Vagina (tissue), 2 donors: ENCODE measurements at regions not wholly inside any gene's neighbourhood (a gene's known extent, or its start where the extent isn't known, plus 50 kb on each side); places are given as distances from the start of the nearest gene placed in this dataset.

Experiments
- DNase-seq, 2 donors: peaks; one replicate each; pipeline ENCODE4 v3.0.0-alpha.2; 2017; ENCODE audit errors: extremely low spot score in 2 of 2
- H3K27ac ChIP-seq: fragments of 200-600 bp; sonication (generic); one replicate; pipeline ENCODE4 v1.5.1; 2019
- H3K27me3 ChIP-seq: fragments of 200-600 bp; sonication (generic); one replicate; pipeline ENCODE4 v1.5.1; 2019
- H3K36me3 ChIP-seq, 2 donors: fragments of 200-600 bp; sonication (generic); one replicate each; pipeline ENCODE4 v1.5.1; 2017 to 2019
- H3K4me1 ChIP-seq: fragments of 200-600 bp; sonication (generic); one replicate; pipeline ENCODE4 v1.5.1; 2019
- H3K4me3 ChIP-seq, 2 donors: fragments of 200-600 bp; sonication (generic); 1 replicate in 1 of 2; 2 replicates in 1 of 2; pipeline ENCODE4 v1.5.1; 2016 to 2019
- H3K9me3 ChIP-seq: fragments of 200-600 bp; sonication (generic); one replicate; pipeline ENCODE4 v1.5.1; 2019
- POLR2A ChIP-seq, 2 donors: fragments of 450-650 bp; IDR thresholded peaks; one replicate each; pipeline ENCODE4 v1.6.1; 2017; ENCODE audit warnings: antibody characterized with exemption in 2 of 2, mild to moderate bottlenecking in 2 of 2, moderate library complexity in 2 of 2
- POLR2AphosphoS5 ChIP-seq, 2 donors: sonication (generic); formaldehyde crosslinking; IDR thresholded peaks; one replicate each; pipeline ENCODE4 v1.9.0; 2017; ENCODE audit warnings: antibody characterized with exemption in 2 of 2, mild to moderate bottlenecking in 2 of 2, low read depth in 1 of 2; ENCODE audit not compliant: insufficient read depth in 1 of 2
- intact Hi-C: fragments of 100-400 bp; cut with DNase I; formaldehyde crosslinking; loops from one replicate; pipeline ENCODE4 v1.15.1; 2023
- TF ChIP-seq, protein P1 (sequence below), 3 experiments: fragments of 450-650 bp in 2 of 3; fragments of 200-600 bp in 1 of 3; sonication (generic) in 1 of 3; IDR thresholded peaks; one replicate each; pipeline ENCODE4 v1.5.1; 2017 to 2019; ENCODE audit warnings: antibody characterized with exemption in 3 of 3, mild to moderate bottlenecking in 2 of 3, moderate library complexity in 2 of 3

DNA sequence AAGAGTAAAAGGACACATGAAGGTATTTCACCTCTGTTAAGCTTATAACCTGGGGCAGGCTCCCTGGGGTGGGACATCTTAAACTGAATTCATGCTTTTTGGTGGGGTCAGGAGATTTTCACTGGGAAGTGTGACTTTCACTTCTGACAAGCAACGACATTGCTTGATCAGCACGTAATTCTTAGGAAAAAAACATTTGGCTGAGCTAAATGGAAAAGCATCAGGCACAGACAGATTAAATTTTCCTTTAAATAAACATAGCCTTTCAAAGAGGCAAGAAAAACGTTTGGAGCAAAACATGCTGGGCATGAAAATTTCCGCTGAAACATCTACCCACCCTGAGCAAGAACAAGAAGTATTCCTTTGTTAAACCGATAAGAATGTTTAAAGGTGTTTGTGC, 674.0 kb upstream of the CELF4 start:
- Histone ChIP-seq H3K27me3 (no peaks in the 10 kb centered on the region), H3K4me1 (no peaks in the 10 kb centered on the region), H3K36me3 (no peaks in the 10 kb centered on the region), H3K9me3 (no peaks in the 10 kb centered on the region), H3K27ac (no peak overlapping the region), H3K4me3 (no peak overlapping the region)
- no peak for DNase-seq
- intact Hi-C loops = no loop called here
- TF ChIP-seq, protein P1, sequence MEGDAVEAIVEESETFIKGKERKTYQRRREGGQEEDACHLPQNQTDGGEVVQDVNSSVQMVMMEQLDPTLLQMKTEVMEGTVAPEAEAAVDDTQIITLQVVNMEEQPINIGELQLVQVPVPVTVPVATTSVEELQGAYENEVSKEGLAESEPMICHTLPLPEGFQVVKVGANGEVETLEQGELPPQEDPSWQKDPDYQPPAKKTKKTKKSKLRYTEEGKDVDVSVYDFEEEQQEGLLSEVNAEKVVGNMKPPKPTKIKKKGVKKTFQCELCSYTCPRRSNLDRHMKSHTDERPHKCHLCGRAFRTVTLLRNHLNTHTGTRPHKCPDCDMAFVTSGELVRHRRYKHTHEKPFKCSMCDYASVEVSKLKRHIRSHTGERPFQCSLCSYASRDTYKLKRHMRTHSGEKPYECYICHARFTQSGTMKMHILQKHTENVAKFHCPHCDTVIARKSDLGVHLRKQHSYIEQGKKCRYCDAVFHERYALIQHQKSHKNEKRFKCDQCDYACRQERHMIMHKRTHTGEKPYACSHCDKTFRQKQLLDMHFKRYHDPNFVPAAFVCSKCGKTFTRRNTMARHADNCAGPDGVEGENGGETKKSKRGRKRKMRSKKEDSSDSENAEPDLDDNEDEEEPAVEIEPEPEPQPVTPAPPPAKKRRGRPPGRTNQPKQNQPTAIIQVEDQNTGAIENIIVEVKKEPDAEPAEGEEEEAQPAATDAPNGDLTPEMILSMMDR (IDR thresholded peaks at IDR 0.05) = no peak
- no peak for TF ChIP-seq POLR2AphosphoS5 (IDR thresholded peaks at IDR 0.05; ENCODE audit: insufficient read depth in 1 of 2, low read depth in 1 of 2)
- no peak for TF ChIP-seq POLR2A (IDR thresholded peaks at IDR 0.05)

DNA sequence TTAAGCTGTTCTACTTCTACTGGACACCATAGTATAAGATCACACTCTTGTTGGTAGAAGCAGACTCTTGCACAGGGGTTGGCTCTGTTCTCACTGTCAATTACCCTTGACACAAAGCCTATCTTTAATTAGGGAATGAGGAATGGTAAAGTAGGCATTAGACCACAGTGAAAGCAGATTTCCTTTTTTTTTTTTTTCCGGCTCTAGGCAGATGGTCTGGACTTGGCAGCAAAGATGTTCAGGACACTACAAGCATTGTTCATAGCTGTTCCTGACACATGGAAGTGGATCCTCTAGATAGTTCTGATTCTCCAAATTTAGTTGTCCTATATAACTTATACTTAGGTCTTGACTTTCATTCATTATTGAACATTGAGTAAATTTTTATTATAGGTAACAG, 672.2 kb upstream of the CELF4 start:
- Histone ChIP-seq H3K4me1 (no peaks in the 10 kb centered on the region), H3K27ac (no peak overlapping the region), H3K4me3 (no peak overlapping the region), H3K27me3 (no peaks in the 10 kb centered on the region), H3K9me3 (no peaks in the 10 kb centered on the region), H3K36me3 (no peaks in the 10 kb centered on the region)
- TF ChIP-seq, protein P1 (IDR thresholded peaks at IDR 0.05) = no peak
- TF ChIP-seq POLR2A (IDR thresholded peaks at IDR 0.05) = no peak
- no peak for TF ChIP-seq POLR2AphosphoS5 (IDR thresholded peaks at IDR 0.05; ENCODE audit: insufficient read depth in 1 of 2, low read depth in 1 of 2)
- no peak for DNase-seq
- intact Hi-C loops = loop anchor here (2.0 kb wide), 1 partner anchor 21 kb away; no protein-coding TSS in a partner anchor

DNA sequence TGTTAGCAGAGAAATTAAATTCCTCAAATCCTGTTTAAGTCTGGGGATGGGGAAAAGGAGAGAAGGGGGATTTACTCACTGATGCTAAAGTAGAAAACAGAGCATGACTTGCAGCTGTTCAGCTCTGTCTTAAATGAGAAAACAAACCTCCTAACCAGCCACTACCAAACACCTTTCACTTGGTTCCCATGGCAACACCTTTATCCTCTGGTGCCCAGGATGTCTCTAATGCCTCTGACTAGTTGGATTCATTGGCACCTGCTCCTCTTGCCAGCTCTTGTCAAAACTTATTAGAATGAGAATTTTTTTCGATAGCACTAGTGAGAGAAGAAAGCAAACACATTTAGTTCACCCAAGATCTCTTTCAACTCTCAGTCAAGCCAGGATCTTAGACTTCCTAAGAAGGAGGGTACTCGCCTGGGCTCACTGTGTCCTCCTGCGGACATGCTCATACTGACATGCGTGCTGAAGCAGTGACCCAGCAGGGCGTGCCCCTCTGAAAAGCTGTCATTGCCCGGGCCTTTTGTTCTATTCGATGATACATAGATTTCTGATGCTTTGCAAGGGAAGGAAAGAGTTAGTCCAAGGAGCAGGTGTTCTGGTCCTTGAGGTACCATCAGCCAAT, 656.0 kb upstream of the CELF4 start:
- intact Hi-C loops = no loop called here
- no peaks in the 10 kb centered on the region for H3K36me3 ChIP-seq
- H3K27ac ChIP-seq = no peak overlapping the region
- no peaks in the 10 kb centered on the region for H3K4me1 ChIP-seq
- TF ChIP-seq POLR2AphosphoS5 (IDR thresholded peaks at IDR 0.05; ENCODE audit: insufficient read depth in 1 of 2, low read depth in 1 of 2) (no peak), POLR2A (IDR thresholded peaks at IDR 0.05) (no peak)
- TF ChIP-seq, protein P1 (IDR thresholded peaks at IDR 0.05) = no peak
- H3K9me3 ChIP-seq = no peaks in the 10 kb centered on the region
- H3K27me3 ChIP-seq = no peaks in the 10 kb centered on the region
- DNase-seq = no peak
- no peak overlapping the region for H3K4me3 ChIP-seq

DNA sequence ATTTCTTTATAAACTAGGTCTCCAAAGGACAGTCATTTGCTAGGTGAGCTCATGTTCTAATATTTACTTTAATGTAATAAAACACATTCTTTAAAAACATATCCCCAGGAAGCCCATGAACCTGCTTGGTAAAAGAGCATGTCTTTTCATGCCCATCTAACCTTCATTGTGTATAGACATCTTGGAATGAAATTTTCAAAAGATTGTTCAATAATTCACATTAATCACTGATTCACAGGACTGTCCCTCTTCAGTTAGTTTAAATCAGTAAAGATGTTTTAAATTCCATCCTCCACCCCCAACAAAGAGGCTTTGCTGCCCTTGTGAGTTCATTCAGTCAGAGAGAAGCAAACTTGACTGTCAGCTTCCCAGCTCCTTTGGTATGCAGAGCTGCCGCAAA, 633.4 kb upstream of the CELF4 start:
- Histone ChIP-seq H3K27me3 (no peaks in the 10 kb centered on the region), H3K4me3 (no peak overlapping the region), H3K9me3 (no peaks in the 10 kb centered on the region), H3K27ac (no peak overlapping the region), H3K4me1 (no peaks in the 10 kb centered on the region), H3K36me3 (no peaks in the 10 kb centered on the region)
- no peak for DNase-seq
- TF ChIP-seq POLR2AphosphoS5 (IDR thresholded peaks at IDR 0.05; ENCODE audit: insufficient read depth in 1 of 2, low read depth in 1 of 2) (no peak), POLR2A (IDR thresholded peaks at IDR 0.05) (no peak)
- TF ChIP-seq, protein P1 (IDR thresholded peaks at IDR 0.05) = no peak
- intact Hi-C loops = no loop called here

DNA sequence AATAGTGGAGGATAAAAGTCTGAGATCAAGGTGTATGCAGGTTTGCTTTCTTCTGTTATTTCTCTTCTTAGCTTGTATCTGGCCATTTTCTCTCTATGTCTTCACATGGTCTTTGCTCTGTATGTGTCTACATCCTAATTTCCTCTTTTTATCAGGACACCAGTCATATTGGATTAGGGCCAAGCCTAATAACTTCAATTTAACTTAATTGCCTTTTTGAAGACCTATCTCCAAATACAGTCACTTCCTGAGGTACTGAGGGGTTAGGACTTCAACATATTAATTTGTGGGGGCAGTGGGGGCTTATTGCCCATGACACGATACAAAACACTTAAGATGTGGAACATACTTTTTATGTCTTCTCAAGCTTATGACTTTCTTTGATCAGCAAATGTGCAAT, 632.9 kb upstream of the CELF4 start:
- intact Hi-C loops = no loop called here

More for the DNA sequence above, 632.9 kb upstream of the CELF4 start:
- Histone ChIP-seq H3K4me1 (no peaks in the 10 kb centered on the region), H3K27me3 (no peaks in the 10 kb centered on the region), H3K36me3 (no peaks in the 10 kb centered on the region), H3K27ac (no peak overlapping the region), H3K9me3 (no peaks in the 10 kb centered on the region), H3K4me3 (no peak overlapping the region)
- TF ChIP-seq POLR2AphosphoS5 (IDR thresholded peaks at IDR 0.05; ENCODE audit: insufficient read depth in 1 of 2, low read depth in 1 of 2) = no peak
- no peak for TF ChIP-seq POLR2A (IDR thresholded peaks at IDR 0.05)
- TF ChIP-seq, protein P1 (IDR thresholded peaks at IDR 0.05) = no peak
- no peak for DNase-seq
